Keratinocyte (primary cell): ENCODE measurements at regions not wholly inside any gene's neighbourhood (a gene's known extent, or its start where the extent isn't known, plus 50 kb on each side); places are given as distances from the start of the nearest gene placed in this dataset.

Experiments used
- EZH2 ChIP-seq: IDR thresholded peaks from one replicate; pipeline ENCODE4 v1.6.1; 2012; ENCODE audit warnings: inconsistent platforms, mild to moderate bottlenecking, low read length, moderate library complexity
- TF ChIP-seq, protein P1 (sequence below), 3 experiments: IDR thresholded peaks in 1 of 3; conservative IDR thresholded peaks in 1 of 3; optimal IDR thresholded peaks in 1 of 3; 2 replicates in 2 of 3; 3 replicates in 1 of 3; pipeline versions ENCODE3 to v1.5.1; 2011; ENCODE audit warnings: low read length in 3 of 3, mild to moderate bottlenecking in 3 of 3, moderate library complexity in 2 of 3, control low read depth in 1 of 3, inconsistent platforms in 1 of 3; ENCODE audit not compliant: insufficient read depth in 2 of 3; ENCODE audit errors: extremely low read depth in 1 of 3

DNA sequence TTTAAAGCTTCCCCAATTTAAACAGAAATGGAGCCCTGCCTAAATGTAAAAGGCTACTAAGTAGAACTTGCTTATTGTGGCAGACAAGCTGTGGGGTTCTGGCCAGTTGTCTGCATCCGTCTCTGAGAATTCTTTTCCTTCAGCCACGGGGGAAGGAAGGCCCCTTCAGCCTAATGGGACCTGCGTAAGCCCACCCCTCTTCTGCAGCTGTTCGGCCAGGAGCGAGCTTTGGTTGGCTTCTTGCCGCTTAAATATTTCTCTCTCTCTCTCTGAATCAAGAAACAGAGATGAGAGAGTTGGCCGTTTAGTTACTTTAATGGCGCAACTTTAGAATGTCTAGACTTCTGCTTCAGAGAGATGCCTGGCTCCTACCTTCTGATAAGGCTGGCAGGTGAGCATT is 151.7 kb upstream of the PROK2 start:
- TF ChIP-seq, protein P1, sequence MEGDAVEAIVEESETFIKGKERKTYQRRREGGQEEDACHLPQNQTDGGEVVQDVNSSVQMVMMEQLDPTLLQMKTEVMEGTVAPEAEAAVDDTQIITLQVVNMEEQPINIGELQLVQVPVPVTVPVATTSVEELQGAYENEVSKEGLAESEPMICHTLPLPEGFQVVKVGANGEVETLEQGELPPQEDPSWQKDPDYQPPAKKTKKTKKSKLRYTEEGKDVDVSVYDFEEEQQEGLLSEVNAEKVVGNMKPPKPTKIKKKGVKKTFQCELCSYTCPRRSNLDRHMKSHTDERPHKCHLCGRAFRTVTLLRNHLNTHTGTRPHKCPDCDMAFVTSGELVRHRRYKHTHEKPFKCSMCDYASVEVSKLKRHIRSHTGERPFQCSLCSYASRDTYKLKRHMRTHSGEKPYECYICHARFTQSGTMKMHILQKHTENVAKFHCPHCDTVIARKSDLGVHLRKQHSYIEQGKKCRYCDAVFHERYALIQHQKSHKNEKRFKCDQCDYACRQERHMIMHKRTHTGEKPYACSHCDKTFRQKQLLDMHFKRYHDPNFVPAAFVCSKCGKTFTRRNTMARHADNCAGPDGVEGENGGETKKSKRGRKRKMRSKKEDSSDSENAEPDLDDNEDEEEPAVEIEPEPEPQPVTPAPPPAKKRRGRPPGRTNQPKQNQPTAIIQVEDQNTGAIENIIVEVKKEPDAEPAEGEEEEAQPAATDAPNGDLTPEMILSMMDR (optimal IDR thresholded peaks at IDR 0.05 in 1 of 3, IDR thresholded peaks at IDR 0.05 in 1 of 3, conservative IDR thresholded peaks at IDR 0.05 in 1 of 3; ENCODE audit: extremely low read depth in 1 of 3, insufficient read depth in 2 of 3, low read length in 3 of 3): no peak
- no peak for TF ChIP-seq EZH2
